Head of caudate nucleus (tissue), 42 donors: ENCODE measurements at regions not wholly inside any gene's neighbourhood (a gene's known extent, or its start where the extent isn't known, plus 50 kb on each side); places are given as distances from the start of the nearest gene placed in this dataset.

Experiments used
- DNase-seq, 42 donors: peaks; one replicate each; pipeline versions ENCODE4 v3.0.0 to v3.0.0-alpha.2; 2020 to 2021; ENCODE audit warnings: mixed read lengths in 7 of 42
- intact Hi-C: fragments of 100-400 bp; cut with DNase I; formaldehyde crosslinking; loops from one replicate; pipeline ENCODE4 v1.15.0; 2022

GRCh38 chr1:87644579-87645190, 316.0 kb downstream of the LMO4 start:
- intact Hi-C loops = no loop called here
- peak in 5 of 42 donors; percentile 2 to 29 (median 6) for DNase-seq

- DNase-seq = no peak
- intact Hi-C loops = no loop called here
Measured at GRCh38 chr1:87647430-87648177, 318.9 kb downstream of the LMO4 start.

GRCh38 chr1:87648323-87649119, 319.8 kb downstream of the LMO4 start:
- DNase-seq = no peak
- intact Hi-C loops = no loop called here

- no peak for DNase-seq
- intact Hi-C loops = no loop called here
Measured at GRCh38 chr1:87650306-87650705, 321.6 kb downstream of the LMO4 start.

GRCh38 chr1:87652176-87652575, 323.5 kb downstream of the LMO4 start:
- DNase-seq = no peak
- intact Hi-C loops = no loop called here

- intact Hi-C loops = no loop called here
- DNase-seq = no peak
Measured at GRCh38 chr1:87665151-87665550, 336.5 kb downstream of the LMO4 start.

GRCh38 chr1:87666681-87667080, 338.0 kb downstream of the LMO4 start:
- intact Hi-C loops = no loop called here
- DNase-seq = no peak

- DNase-seq = no peak
- intact Hi-C loops = no loop called here
Measured at GRCh38 chr1:87669674-87670073, 341.0 kb downstream of the LMO4 start.

- intact Hi-C loops = no loop called here
- DNase-seq = no peak
Measured at GRCh38 chr1:87673309-87673708, 344.6 kb downstream of the LMO4 start.

GRCh38 chr1:87673748-87674147, 345.1 kb downstream of the LMO4 start:
- intact Hi-C loops = no loop called here
- DNase-seq = no peak

- intact Hi-C loops = no loop called here
- no peak for DNase-seq
Measured at GRCh38 chr1:87674791-87675190, 346.1 kb downstream of the LMO4 start.

GRCh38 chr1:87678266-87678665, 349.6 kb downstream of the LMO4 start:
- no peak for DNase-seq
- intact Hi-C loops = no loop called here

GRCh38 chr1:87682565-87682964, 353.9 kb downstream of the LMO4 start:
- intact Hi-C loops = no loop called here
- DNase-seq = no peak

GRCh38 chr1:87683196-87683956, 354.7 kb downstream of the LMO4 start:
- intact Hi-C loops = no loop called here
- DNase-seq = no peak

GRCh38 chr1:87684194-87684593, 355.5 kb downstream of the LMO4 start:
- intact Hi-C loops = no loop called here
- peak in 23 of 42 donors; percentile 2 to 50 (median 14) for DNase-seq

GRCh38 chr1:87684713-87685205, 356.1 kb downstream of the LMO4 start:
- peak in 7 of 42 donors; percentile 4 to 37 (median 15) for DNase-seq

GRCh38 chr1:87685311-87686135, 356.8 kb downstream of the LMO4 start:
- DNase-seq = no peak
- intact Hi-C loops = no loop called here

More at GRCh38 chr1:87684713-87685205, 356.1 kb downstream of the LMO4 start:
- intact Hi-C loops = no loop called here

GRCh38 chr1:87686136-87686495, 357.4 kb downstream of the LMO4 start:
- DNase-seq = no peak
- intact Hi-C loops = no loop called here
